Fibroblast of lung (primary cell): ENCODE measurements at regions not wholly inside any gene's neighbourhood (a gene's known extent, or its start where the extent isn't known, plus 50 kb on each side); places are given as distances from the start of the nearest gene placed in this dataset.
"Not testable (repeated sequence)": the region's sequence is repeated elsewhere in the genome, so short reads cannot be mapped to it uniquely, and the experiment has no call there.

ENCODE experiments used
- DNase-seq, 2 donors: peaks; one replicate each; pipeline versions ENCODE4 v3.0.0 to v3.0.0-alpha.2; 2010; ENCODE audit warnings: low read depth in 2 of 2
- H2AFZ ChIP-seq: 2 replicates; pipeline ENCODE4 v1.5.1; 2012; ENCODE audit warnings: low read length, control low read depth, inconsistent platforms
- H3K27ac ChIP-seq: 2 replicates; pipeline ENCODE4 v1.5.1; 2011; ENCODE audit warnings: low read length, control low read depth; ENCODE audit not compliant: insufficient read depth
- H3K27me3 ChIP-seq: 2 replicates; pipeline ENCODE4 v1.5.1; 2011; ENCODE audit warnings: mild to moderate bottlenecking, low read length; ENCODE audit not compliant: control insufficient read depth, insufficient read depth
- H3K36me3 ChIP-seq: 2 replicates; pipeline ENCODE4 v1.5.1; 2011; ENCODE audit warnings: low read length; ENCODE audit not compliant: control insufficient read depth, insufficient read depth
- H3K4me1 ChIP-seq: 2 replicates; pipeline ENCODE4 v1.5.1; 2011; ENCODE audit warnings: low read length; ENCODE audit not compliant: control insufficient read depth, insufficient read depth; ENCODE audit errors: extremely low read depth
- H3K4me2 ChIP-seq: 2 replicates; pipeline ENCODE4 v1.5.1; 2011; ENCODE audit warnings: low read length, control low read depth; ENCODE audit not compliant: insufficient read depth; ENCODE audit errors: extremely low read depth
- H3K4me3 ChIP-seq, 4 experiments: fragments of 200-600 bp in 1 of 4; sonication (generic) in 1 of 4; replicated peaks in 1 of 4; 2 replicates each; pipeline ENCODE4 v1.5.1; 2011 to 2016; ENCODE audit warnings: low read length in 4 of 4, low read depth in 3 of 4, mild to moderate bottlenecking in 3 of 4, control low read depth in 2 of 4, inconsistent platforms in 1 of 4, mixed read lengths in 1 of 4; ENCODE audit not compliant: insufficient read depth in 1 of 4; ENCODE audit errors: control extremely low read depth in 1 of 4
- H3K79me2 ChIP-seq: 2 replicates; pipeline ENCODE4 v1.5.1; 2012; ENCODE audit warnings: mild to moderate bottlenecking, low read length, inconsistent platforms; ENCODE audit not compliant: control insufficient read depth, insufficient read depth
- H3K9ac ChIP-seq: 2 replicates; pipeline ENCODE4 v1.5.1; 2011; ENCODE audit warnings: mild to moderate bottlenecking, low read length, control low read depth; ENCODE audit not compliant: insufficient read depth
- H3K9me3 ChIP-seq: 2 replicates; pipeline ENCODE4 v1.5.1; 2012; ENCODE audit warnings: low read depth, low read length; ENCODE audit not compliant: control insufficient read depth, insufficient read depth
- H4K20me1 ChIP-seq: 2 replicates; pipeline ENCODE4 v1.5.1; 2011; ENCODE audit warnings: low read length; ENCODE audit not compliant: control insufficient read depth, insufficient read depth; ENCODE audit errors: extremely low read depth
- EZH2 ChIP-seq: IDR thresholded peaks from 2 replicates; pipeline ENCODE4 v1.5.1; 2012; ENCODE audit warnings: low read length, control low read depth, mild to moderate bottlenecking; ENCODE audit errors: missing control alignments
- TF ChIP-seq, protein P1 (sequence below), 2 donors: IDR thresholded peaks in 1 of 2; conservative IDR thresholded peaks in 1 of 2; 1 replicate in 1 of 2; 2 replicates in 1 of 2; pipeline ENCODE4 v1.5.1; 2011 to 2012; ENCODE audit warnings: low read length in 2 of 2, control low read depth in 1 of 2, inconsistent platforms in 1 of 2, low read depth in 1 of 2, mild to moderate bottlenecking in 1 of 2

DNA sequence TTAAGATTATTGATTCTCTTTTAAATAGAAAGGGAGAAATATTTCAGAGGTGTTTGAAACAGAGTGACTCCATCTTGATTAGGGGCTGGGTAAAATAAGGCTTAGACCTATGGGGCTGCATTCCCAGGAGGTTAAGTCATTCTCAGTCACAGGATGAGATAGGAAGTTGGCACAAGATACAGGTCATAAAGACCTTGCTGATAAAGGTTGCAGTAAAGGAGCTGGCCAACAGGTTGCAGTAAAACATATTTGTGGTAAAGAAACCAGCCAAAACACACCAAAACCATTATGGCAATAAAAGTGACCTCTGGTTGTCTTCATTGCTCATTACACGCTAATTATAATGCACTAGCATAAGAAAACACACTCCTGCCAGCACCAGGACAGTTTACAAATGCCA lies 165.0 kb downstream of the SPIN4 start:
- H4K20me1 ChIP-seq: no peaks in the 10 kb centered on the region
- no peaks in the 10 kb centered on the region for H3K27me3 ChIP-seq
- no peaks in the 10 kb centered on the region for H3K4me1 ChIP-seq
- H3K4me3 ChIP-seq: no peak overlapping the region
- H3K9ac ChIP-seq: no peak overlapping the region
- DNase-seq: no peak
- H3K9me3 ChIP-seq: no peaks in the 10 kb centered on the region
- no peak for TF ChIP-seq EZH2
- TF ChIP-seq, protein P1, sequence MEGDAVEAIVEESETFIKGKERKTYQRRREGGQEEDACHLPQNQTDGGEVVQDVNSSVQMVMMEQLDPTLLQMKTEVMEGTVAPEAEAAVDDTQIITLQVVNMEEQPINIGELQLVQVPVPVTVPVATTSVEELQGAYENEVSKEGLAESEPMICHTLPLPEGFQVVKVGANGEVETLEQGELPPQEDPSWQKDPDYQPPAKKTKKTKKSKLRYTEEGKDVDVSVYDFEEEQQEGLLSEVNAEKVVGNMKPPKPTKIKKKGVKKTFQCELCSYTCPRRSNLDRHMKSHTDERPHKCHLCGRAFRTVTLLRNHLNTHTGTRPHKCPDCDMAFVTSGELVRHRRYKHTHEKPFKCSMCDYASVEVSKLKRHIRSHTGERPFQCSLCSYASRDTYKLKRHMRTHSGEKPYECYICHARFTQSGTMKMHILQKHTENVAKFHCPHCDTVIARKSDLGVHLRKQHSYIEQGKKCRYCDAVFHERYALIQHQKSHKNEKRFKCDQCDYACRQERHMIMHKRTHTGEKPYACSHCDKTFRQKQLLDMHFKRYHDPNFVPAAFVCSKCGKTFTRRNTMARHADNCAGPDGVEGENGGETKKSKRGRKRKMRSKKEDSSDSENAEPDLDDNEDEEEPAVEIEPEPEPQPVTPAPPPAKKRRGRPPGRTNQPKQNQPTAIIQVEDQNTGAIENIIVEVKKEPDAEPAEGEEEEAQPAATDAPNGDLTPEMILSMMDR (conservative IDR thresholded peaks at IDR 0.05 in 1 of 2, IDR thresholded peaks at IDR 0.05 in 1 of 2; ENCODE audit: low read depth in 1 of 2, low read length in 2 of 2): no peak
- H3K4me2 ChIP-seq: no peak overlapping the region
- no peaks in the 10 kb centered on the region for H3K36me3 ChIP-seq
- no peak overlapping the region for H3K27ac ChIP-seq
- no peak overlapping the region for H2AFZ ChIP-seq
- H3K79me2 ChIP-seq: no peaks in the 10 kb centered on the region

DNA sequence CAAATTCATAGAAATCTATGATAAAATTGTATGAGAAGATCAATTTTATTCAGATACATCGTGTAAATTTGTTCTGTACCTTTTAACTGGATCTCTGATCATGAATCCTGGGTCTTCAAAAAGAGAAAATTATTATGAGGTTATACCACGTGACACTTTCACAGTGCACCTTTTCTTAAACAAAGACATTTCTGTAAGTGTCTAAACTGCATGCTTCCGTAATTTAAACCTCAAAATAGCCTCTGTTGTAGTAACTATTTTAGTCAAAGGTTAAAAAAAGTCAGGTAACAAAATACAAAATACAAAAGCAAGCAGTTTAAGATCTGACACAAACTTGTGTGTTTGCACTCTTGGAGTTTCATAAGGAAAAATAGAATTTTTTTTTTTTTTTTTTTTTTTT lies 171.3 kb downstream of the SPIN4 start:
- H3K27ac ChIP-seq, H3K79me2 ChIP-seq, H2AFZ ChIP-seq, H3K4me3 ChIP-seq, DNase-seq, H3K36me3 ChIP-seq, H3K9ac ChIP-seq, H3K9me3 ChIP-seq, H3K27me3 ChIP-seq, H3K4me2 ChIP-seq, H4K20me1 ChIP-seq, H3K4me1 ChIP-seq: not testable (repeated sequence)

DNA sequence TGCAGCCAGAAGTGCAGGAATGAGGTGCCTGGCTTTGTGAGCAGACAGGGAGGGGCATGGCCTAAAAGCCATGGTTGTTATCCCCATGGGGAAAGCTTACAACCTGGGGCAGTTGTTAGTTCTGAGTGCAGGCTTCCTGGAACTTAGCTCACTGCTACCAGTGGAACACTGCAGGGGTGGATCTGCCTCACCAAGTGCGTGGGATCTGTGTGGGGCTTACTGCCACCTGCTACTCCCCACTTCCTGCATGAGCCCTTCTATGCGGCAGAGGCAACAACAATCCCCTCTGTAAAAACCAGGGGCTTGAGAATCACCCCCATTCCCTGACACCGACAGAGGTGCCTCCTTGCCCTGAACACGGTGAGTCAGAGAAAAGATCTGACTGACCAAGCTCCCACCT lies 174.6 kb downstream of the SPIN4 start:
- not testable (repeated sequence) for H3K36me3 ChIP-seq, H3K27ac ChIP-seq, DNase-seq, H2AFZ ChIP-seq, H4K20me1 ChIP-seq, H3K4me2 ChIP-seq, H3K9me3 ChIP-seq, H3K4me1 ChIP-seq, H3K9ac ChIP-seq, H3K4me3 ChIP-seq, H3K27me3 ChIP-seq, H3K79me2 ChIP-seq

DNA sequence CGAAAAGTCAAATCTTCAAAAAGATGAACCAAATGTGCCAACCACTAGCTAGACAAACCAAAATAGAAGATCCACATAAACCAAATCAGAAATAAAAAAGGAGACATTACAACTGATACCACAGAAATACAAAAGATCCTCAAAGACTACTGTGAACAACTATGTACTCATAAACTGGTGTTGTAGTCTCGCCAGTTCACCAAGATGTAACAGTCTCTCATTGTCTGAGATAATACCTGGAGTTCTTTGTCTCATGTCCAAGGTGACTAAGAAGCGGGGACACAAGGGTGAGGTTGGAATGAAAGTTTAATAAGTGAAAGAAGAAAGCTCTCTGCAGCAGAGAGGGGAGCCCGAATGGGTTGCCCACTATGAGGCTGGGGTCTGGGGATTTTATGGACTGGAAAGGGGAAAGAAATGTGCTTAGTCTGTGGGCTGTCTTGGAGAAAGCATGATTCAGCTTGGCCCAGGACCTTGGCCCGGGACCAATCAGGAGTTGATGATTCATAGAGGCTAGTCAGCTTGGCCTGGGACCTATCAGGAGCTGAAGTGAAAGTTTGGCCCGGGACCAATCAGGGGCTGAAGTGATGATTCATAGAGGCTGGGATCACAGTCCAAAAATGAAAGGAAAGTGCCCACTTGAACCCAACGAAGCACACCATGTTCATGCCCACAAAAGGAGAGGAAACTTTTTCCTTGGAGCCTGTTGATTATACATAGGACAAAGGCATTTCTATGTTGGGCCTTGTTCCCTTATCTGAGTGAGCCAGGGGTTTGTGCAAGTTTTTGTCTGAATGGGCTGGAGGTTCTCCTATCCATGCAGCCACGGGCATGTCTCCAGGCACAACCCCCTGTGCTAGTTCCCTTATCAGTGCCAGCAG lies 177.1 kb downstream of the SPIN4 start:
- not testable (repeated sequence) for H2AFZ ChIP-seq, H3K27me3 ChIP-seq, H3K4me3 ChIP-seq, DNase-seq, H3K36me3 ChIP-seq, H3K4me2 ChIP-seq, H3K9me3 ChIP-seq, H3K4me1 ChIP-seq, H3K27ac ChIP-seq, H4K20me1 ChIP-seq, H3K79me2 ChIP-seq, H3K9ac ChIP-seq

- not testable (repeated sequence) for DNase-seq
Measured at GRCh38 chrX:63169416-63169815, 181.7 kb downstream of the SPIN4 start.

GRCh38 chrX:63168949-63169348 lies 182.2 kb downstream of the SPIN4 start:
- DNase-seq, H3K4me3 ChIP-seq, H3K9ac ChIP-seq, H2AFZ ChIP-seq, H3K36me3 ChIP-seq, H3K27me3 ChIP-seq, H4K20me1 ChIP-seq, H3K9me3 ChIP-seq, H3K4me2 ChIP-seq, H3K79me2 ChIP-seq, H3K27ac ChIP-seq, H3K4me1 ChIP-seq: not testable (repeated sequence)

More at GRCh38 chrX:63169416-63169815, 181.7 kb downstream of the SPIN4 start:
- not testable (repeated sequence) for H3K27ac ChIP-seq, H4K20me1 ChIP-seq, H3K4me1 ChIP-seq, H3K4me3 ChIP-seq, H3K79me2 ChIP-seq, H3K36me3 ChIP-seq, H3K9ac ChIP-seq, H3K4me2 ChIP-seq, H2AFZ ChIP-seq, H3K27me3 ChIP-seq, H3K9me3 ChIP-seq
